ENCODE measurements at regions not wholly inside any gene's neighbourhood (a gene's known extent, or its start where the extent isn't known, plus 50 kb on each side); places are given as distances from the start of the nearest gene placed in this dataset.

- POLR2A ChIA-PET, result no interaction called here
- no peak for DNase-seq (ENCODE audit: low read depth, low spot score)
- H3K27ac ChIP-seq (ENCODE audit: low read depth, low read length), result no peak overlapping the region
- peaks cover 13% of the 10 kb centered on the region for H3K9me3 ChIP-seq (ENCODE audit: control insufficient read depth, insufficient read depth, low read length)
- no peaks in the 10 kb centered on the region for H3K27me3 ChIP-seq (ENCODE audit: control insufficient read depth, insufficient read depth, low read length)
- H3K4me3 ChIP-seq (ENCODE audit: low read depth, low read length), result no peak overlapping the region
- no peak for TF ChIP-seq CTCF (IDR thresholded peaks at IDR 0.05; ENCODE audit: low read depth, low read length)
- CTCF ChIA-PET, result no interaction called here
These were observed 1213.6 kb downstream of the VRK1 start for GRCh38 chr14:98010784-98011183.

GRCh38 chr14:98014851-98015615 lies 1217.9 kb downstream of the VRK1 start:
- Histone ChIP-seq H3K27ac (ENCODE audit: low read depth, low read length) (no peak overlapping the region), H3K9me3 (ENCODE audit: control insufficient read depth, insufficient read depth, low read length) (peaks cover 16% of the 10 kb centered on the region), H3K4me3 (ENCODE audit: low read depth, low read length) (no peak overlapping the region), H3K27me3 (ENCODE audit: control insufficient read depth, insufficient read depth, low read length) (no peaks in the 10 kb centered on the region)
- CTCF ChIA-PET, result no interaction called here
- no peak for DNase-seq (ENCODE audit: low read depth, low spot score)
- POLR2A ChIA-PET, result no interaction called here
- no peak for TF ChIP-seq CTCF (IDR thresholded peaks at IDR 0.05; ENCODE audit: low read depth, low read length)

GRCh38 chr14:98015921-98016320 lies 1218.7 kb downstream of the VRK1 start:
- no peak for TF ChIP-seq CTCF (IDR thresholded peaks at IDR 0.05; ENCODE audit: low read depth, low read length)
- Histone ChIP-seq H3K9me3 (ENCODE audit: control insufficient read depth, insufficient read depth, low read length) (peaks cover 18% of the 10 kb centered on the region), H3K27me3 (ENCODE audit: control insufficient read depth, insufficient read depth, low read length) (no peaks in the 10 kb centered on the region), H3K27ac (ENCODE audit: low read depth, low read length) (no peak overlapping the region), H3K4me3 (ENCODE audit: low read depth, low read length) (no peak overlapping the region)
- CTCF ChIA-PET, result no interaction called here
- POLR2A ChIA-PET, result no interaction called here
- no peak for DNase-seq (ENCODE audit: low read depth, low spot score)

- CTCF ChIA-PET, result no interaction called here
- Histone ChIP-seq H3K4me3 (ENCODE audit: low read depth, low read length) (no peak overlapping the region), H3K9me3 (ENCODE audit: control insufficient read depth, insufficient read depth, low read length) (peaks cover 23% of the 10 kb centered on the region), H3K27me3 (ENCODE audit: control insufficient read depth, insufficient read depth, low read length) (no peaks in the 10 kb centered on the region), H3K27ac (ENCODE audit: low read depth, low read length) (no peak overlapping the region)
- POLR2A ChIA-PET, result no interaction called here
- TF ChIP-seq CTCF (IDR thresholded peaks at IDR 0.05; ENCODE audit: low read depth, low read length), result no peak
- DNase-seq (ENCODE audit: low read depth, low spot score), result no peak
These were observed 1221.4 kb downstream of the VRK1 start for GRCh38 chr14:98018628-98019027.

- ChIA-PET POLR2A (no interaction called here), CTCF (no interaction called here)
- Histone ChIP-seq H3K27me3 (ENCODE audit: control insufficient read depth, insufficient read depth, low read length) (no peaks in the 10 kb centered on the region), H3K4me3 (ENCODE audit: low read depth, low read length) (no peak overlapping the region), H3K9me3 (ENCODE audit: control insufficient read depth, insufficient read depth, low read length) (peaks cover 12% of the 10 kb centered on the region; the same call in 1 of the 2 replicates), H3K27ac (ENCODE audit: low read depth, low read length) (no peak overlapping the region)
- no peak for TF ChIP-seq CTCF (IDR thresholded peaks at IDR 0.05; ENCODE audit: low read depth, low read length)
- DNase-seq (ENCODE audit: low read depth, low spot score), result no peak
These were observed 1225.6 kb downstream of the VRK1 start for GRCh38 chr14:98022541-98023520.

All from AG04450 (cell line).